HS-5 (cell line): ENCODE measurements at regions not wholly inside any gene's neighbourhood (a gene's known extent, or its start where the extent isn't known, plus 50 kb on each side); places are given as distances from the start of the nearest gene placed in this dataset.

Source experiments
- DNase-seq: peaks from one replicate; pipeline ENCODE4 v3.0.0-alpha.2; 2012; ENCODE audit warnings: low read depth

DNA sequence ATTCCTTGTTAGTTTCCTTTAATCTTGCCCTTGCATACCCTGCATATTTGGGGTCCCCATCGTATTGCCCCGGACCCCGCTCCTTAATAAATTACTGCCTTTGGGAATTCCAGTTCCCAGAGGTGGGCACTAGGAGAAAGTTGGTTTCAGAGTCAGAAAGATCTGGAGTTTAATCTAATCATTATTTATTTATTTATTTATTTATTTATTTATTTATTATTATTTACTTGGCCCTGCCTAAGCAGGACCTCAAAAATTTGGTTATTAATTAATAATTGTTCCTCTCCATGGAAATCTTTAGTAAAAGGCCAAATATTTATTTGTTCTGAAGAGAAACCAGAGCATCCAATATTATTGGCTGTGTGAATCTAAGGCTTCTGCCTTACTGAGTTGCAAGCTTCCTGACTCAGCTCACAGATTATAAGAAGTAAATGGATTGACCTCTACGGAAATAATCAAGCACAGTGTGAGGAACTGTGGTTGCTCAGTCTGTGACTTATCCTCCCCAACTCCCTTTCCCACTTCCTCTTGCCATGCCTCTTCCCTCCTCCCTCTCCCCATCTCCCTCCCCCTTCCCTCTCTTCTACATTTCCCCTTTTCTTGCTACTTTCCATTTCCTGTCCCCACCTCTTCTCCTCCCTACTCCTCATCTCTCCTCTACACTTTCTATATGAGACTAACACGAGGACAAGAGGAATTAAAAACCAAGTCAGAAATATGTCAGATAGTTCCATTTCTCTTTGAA lies 61.5 kb upstream of the AP1S2 start:
- DNase-seq = no peak

DNA sequence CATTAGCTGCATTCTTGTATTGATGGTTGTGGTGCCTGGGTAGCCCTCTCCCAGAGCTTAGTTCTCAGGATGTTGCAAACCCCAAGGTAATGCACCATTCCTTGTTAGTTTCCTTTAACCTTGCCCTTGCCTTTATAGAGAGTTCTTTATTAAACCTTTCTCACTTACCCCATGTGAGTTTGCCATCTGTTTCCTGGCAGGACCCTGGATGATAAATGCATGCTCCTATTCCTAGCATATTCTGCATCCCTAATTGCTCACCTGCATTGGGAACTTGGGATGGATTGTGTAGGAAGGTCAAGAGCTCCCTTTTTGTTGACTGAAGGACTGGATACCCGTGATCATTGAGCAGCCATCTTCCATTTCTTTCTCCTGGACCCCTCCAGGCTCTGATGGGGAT lies 59.9 kb upstream of the AP1S2 start:
- no peak for DNase-seq

DNA sequence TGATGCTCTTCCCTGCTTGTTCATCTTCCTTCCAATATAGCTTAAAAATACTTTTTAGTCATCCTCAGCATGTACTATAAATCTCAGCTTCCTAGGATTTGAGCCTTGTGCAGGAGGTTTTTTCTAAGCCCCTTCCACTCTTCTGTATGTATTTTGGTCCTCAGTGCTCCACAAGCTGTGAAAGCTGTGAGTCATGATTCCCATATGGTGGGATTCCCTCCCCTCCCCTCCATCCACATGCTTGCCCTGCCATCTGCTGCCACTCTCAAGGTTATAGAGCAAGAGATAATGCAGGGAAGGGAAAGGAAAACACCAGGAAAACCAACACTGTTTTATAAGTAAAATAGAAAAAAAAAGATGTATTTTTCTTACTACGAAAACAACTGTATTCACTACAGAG lies 58.5 kb upstream of the AP1S2 start:
- no peak for DNase-seq

DNA sequence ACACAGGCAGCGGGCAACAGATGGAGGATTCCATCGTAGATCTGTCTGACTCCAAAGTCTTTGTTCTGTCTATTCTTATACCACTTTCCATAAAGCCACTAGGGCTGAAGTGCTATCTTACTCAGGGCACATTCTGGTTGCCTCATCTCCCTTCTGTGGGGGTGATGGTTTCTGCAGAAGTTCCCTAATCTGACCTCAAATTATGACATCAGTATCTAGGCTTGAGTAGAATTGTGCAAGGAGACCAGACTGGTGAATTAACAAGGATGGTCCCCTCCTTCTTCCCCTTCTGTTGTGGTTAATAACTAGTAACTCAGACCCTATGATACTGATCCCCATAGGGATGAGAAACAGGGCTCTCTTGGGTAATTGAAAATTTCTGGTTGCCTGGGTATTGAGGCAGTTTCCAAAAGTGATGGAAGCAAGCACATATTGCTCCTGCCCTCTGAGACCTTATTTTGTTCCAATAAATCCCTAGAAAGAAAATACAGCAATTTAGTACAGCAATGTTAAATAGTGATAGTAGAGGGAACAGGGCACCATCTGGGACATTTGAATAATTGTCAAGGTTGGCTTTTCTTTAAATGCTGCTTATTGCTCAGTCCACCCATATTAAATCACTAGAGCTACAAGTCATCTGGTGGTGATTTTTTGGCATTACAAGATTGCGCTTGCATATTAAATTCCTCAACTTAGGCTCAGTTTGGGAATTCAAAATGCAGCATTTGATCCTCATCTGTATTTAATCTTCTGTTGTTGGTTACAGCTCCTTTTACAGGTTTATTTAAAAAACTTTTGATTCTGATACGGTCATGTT lies 57.3 kb upstream of the AP1S2 start:
- DNase-seq = no peak

DNA sequence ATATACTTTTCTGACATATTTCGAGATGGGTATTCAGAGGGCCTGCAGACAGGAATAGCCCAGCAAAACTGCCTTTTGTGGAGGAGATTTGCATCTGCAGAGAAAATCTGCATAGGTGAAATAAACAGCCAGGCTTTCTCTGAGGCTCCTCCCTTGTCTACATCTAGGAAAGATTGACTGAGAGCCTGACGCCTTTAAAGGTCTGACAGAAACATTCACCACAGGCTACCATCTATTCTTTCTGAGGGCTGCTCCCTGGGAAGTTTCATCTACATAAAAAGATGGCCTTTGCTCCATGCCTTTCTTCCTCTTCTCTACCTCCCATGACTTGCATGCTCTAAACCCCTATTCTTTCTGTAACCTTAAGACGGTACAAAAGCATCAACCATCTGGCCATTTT lies 55.0 kb upstream of the AP1S2 start:
- DNase-seq = no peak

DNA sequence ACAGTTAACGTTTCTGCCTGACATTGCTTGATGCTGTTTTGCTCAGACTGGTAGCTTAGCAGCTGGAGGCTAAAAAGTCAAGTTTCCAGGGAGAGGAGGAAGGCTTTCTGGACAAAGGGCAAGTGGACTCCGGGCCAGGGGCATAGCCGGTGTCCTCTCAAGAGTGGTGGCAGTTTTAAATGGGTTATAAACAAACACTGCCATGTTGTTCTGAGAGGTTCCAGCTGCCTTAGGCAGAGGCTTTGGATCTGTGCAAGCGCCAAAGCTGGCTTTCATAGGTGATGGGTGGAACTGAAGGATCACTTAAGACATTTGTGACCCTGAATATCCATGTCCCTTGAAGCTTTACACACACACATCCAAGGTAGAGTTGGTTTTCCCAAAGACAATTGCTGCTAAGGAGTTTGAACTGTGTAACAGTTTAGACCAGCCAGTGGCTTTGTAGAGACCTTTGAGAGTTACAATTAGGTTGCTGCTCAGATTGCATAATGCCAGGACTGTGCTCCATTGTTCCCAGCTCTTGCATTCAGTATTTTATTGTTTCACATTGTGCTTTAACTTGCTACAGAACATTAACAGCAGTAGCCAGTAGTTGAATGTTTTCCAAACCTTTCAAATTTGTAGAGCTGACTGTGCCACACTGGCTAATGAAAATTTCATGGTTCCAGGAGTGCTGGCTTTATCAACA lies 54.1 kb upstream of the AP1S2 start:
- no peak for DNase-seq

DNA sequence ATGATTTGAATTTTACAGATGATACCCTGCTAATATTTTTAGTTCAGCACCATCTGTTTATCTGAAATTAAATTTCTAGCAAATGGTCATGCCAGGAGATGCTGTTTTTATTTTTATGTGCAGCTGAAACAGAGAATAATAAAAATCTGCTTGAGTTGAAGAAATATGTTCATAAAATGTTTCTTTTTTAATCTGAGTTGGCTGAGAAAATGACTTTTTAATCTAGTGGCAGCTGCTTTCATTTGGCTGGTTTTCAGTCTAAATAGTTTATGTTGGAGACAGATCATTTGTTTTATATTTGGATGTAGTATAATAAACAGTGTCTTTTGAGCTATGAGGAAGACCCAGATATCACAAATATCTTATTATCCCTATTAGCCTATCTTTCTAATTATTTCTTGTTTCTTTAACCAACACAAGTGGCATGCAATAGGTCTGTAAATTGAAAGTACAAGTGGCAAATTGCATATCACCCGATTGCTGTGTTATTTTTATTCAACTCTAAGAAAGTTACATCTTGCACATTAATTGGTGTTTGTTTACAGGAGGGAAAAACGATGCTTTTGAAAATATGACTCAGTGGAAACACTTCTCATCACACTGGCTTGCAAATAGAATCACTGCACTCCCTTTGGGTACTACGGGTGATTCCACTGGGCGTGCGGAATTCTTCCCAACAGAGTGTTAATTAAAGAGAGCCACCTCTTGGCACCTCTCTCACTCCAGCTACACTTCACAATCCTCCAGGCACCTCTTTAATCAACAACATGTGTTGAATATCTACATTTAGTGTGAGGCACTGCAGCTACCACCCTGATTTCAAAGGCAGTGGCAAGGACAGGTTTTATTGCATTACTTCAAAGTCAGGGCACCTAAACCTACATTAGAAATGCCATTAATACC lies 51.7 kb upstream of the AP1S2 start:
- no peak for DNase-seq
